IMR-90 (cell line): ENCODE measurements at regions not wholly inside any gene's neighbourhood (a gene's known extent, or its start where the extent isn't known, plus 50 kb on each side); places are given as distances from the start of the nearest gene placed in this dataset.
"Not testable (repeated sequence)": the region's sequence is repeated elsewhere in the genome, so short reads cannot be mapped to it uniquely, and the experiment has no call there.

ENCODE experiments used
- ATAC-seq: fragments of 200-7000 bp; cut with Tn5 transposase; 2 replicates; pipeline ENCODE4 v1.9.1; 2020; ENCODE audit warnings: low read depth, mild to moderate bottlenecking, moderate library complexity
- BruUV-seq: library from RNA; stranded (reverse); fragments of 400-500 nt; replicated peaks from 2 replicates; lab custom pipeline; 2021; lab: Mats Ljungman, UMichigan
- CTCF ChIA-PET: fragments of 300-600 bp; formaldehyde crosslinking; extraction: SDS; loops from one replicate; lab custom pipeline; 2021; ENCODE audit warnings: antibody characterized with exemption; lab: Yijun Ruan, JAX
- POLR2A ChIA-PET: fragments of 300-600 bp; sonication (Branson Sonifier 250); formaldehyde crosslinking; loops from one replicate; lab custom pipeline; 2022; ENCODE audit warnings: antibody characterized with exemption; ENCODE audit not compliant: unreplicated experiment; lab: Charles Lee
- DNase-seq: peaks from one replicate; pipeline ENCODE4 v3.0.0; 2013
- H2AFZ ChIP-seq: replicated peaks from 2 replicates; pipeline ENCODE3; 2013; ENCODE audit warnings: low read length, mild to moderate bottlenecking; ENCODE audit not compliant: poor library complexity
- H2AK5ac ChIP-seq: 2 replicates; pipeline ENCODE4 v1.6.1; 2013; ENCODE audit warnings: low read depth, low read length, inconsistent platforms
- H2AK9ac ChIP-seq: replicated peaks from 2 replicates; pipeline ENCODE3; 2013; ENCODE audit warnings: mild to moderate bottlenecking, low read depth, low read length, moderate library complexity; ENCODE audit not compliant: poor library complexity
- H2BK120ac ChIP-seq: 2 replicates; pipeline ENCODE4 v1.6.1; 2013; ENCODE audit warnings: low read depth, low read length, inconsistent platforms
- H2BK15ac ChIP-seq: 3 replicates; pipeline ENCODE4 v1.6.1; 2013; ENCODE audit warnings: low read depth, low read length, inconsistent platforms
- H2BK20ac ChIP-seq: 2 replicates; pipeline ENCODE4 v1.6.1; 2013; ENCODE audit warnings: low read depth, mild to moderate bottlenecking, inconsistent platforms, low read length, moderate library complexity
- H2BK5ac ChIP-seq: 2 replicates; pipeline ENCODE4 v1.6.1; 2013; ENCODE audit warnings: mild to moderate bottlenecking, low read depth, low read length, inconsistent platforms; ENCODE audit not compliant: poor library complexity, severe bottlenecking
- H3K14ac ChIP-seq: replicated peaks from 2 replicates; pipeline ENCODE4 v1.6.1; 2013; ENCODE audit warnings: low read depth, low read length, inconsistent platforms
- H3K18ac ChIP-seq: 2 replicates; pipeline ENCODE4 v1.6.1; 2013; ENCODE audit warnings: low read depth, low read length, control low read depth
- H3K23ac ChIP-seq: 2 replicates; pipeline ENCODE4 v1.6.1; 2013; ENCODE audit warnings: low read depth, low read length, inconsistent platforms
- H3K27ac ChIP-seq: 2 replicates; pipeline ENCODE4 v1.5.1; 2013; ENCODE audit warnings: mild to moderate bottlenecking, control low read depth, low read length; ENCODE audit not compliant: insufficient read depth
- H3K27me3 ChIP-seq: 2 replicates; pipeline ENCODE4 v1.6.1; 2013; ENCODE audit warnings: low read length; ENCODE audit not compliant: control insufficient read depth, insufficient read depth
- H3K36me3 ChIP-seq: 2 replicates; pipeline ENCODE4 v1.6.1; 2013; ENCODE audit warnings: low read length, mixed read lengths; ENCODE audit not compliant: control insufficient read depth, insufficient read depth
- H3K4ac ChIP-seq: 2 replicates; pipeline ENCODE4 v1.6.1; 2013; ENCODE audit warnings: low read depth, low read length, inconsistent platforms
- H3K4me1 ChIP-seq: 2 replicates; pipeline ENCODE4 v1.6.1; 2013; ENCODE audit warnings: low read length, mixed read lengths; ENCODE audit not compliant: control insufficient read depth, insufficient read depth
- H3K4me2 ChIP-seq: 2 replicates; pipeline ENCODE4 v1.6.1; 2013; ENCODE audit warnings: low read depth, mild to moderate bottlenecking, control low read depth, low read length, moderate library complexity
- H3K4me3 ChIP-seq: 2 replicates; pipeline ENCODE4 v1.5.1; 2013; ENCODE audit warnings: low read depth, mild to moderate bottlenecking, control low read depth, low read length, moderate library complexity; ENCODE audit not compliant: insufficient read depth
- H3K56ac ChIP-seq: 2 replicates; pipeline ENCODE4 v1.6.1; 2013; ENCODE audit warnings: low read length, inconsistent platforms; ENCODE audit not compliant: insufficient read depth; ENCODE audit errors: extremely low read depth
- H3K79me1 ChIP-seq, 2 experiments: 2 replicates each; pipeline ENCODE4 v1.6.1; 2013; ENCODE audit warnings: low read length in 2 of 2, inconsistent platforms in 1 of 2, low read depth in 1 of 2
- H3K9ac ChIP-seq: 2 replicates; pipeline ENCODE4 v1.6.1; 2013; ENCODE audit warnings: low read depth, low read length, control low read depth
- H3K9me1 ChIP-seq: 2 replicates; pipeline ENCODE4 v1.6.1; 2013; ENCODE audit warnings: low read length, inconsistent platforms; ENCODE audit not compliant: insufficient read depth
- H3K9me3 ChIP-seq: 2 replicates; pipeline ENCODE4 v1.6.1; 2013; ENCODE audit warnings: low read length; ENCODE audit not compliant: control insufficient read depth, insufficient read depth
- H4K20me1 ChIP-seq: 2 replicates; pipeline ENCODE4 v1.6.1; 2013; ENCODE audit warnings: low read length, inconsistent platforms; ENCODE audit not compliant: insufficient read depth
- H4K5ac ChIP-seq: 2 replicates; pipeline ENCODE4 v1.6.1; 2013; ENCODE audit warnings: mild to moderate bottlenecking, low read depth, low read length, control low read depth
- H4K8ac ChIP-seq, 2 experiments: 2 replicates each; pipeline ENCODE4 v1.6.1; 2013; ENCODE audit warnings: low read depth in 2 of 2, low read length in 2 of 2, control low read depth in 1 of 2, inconsistent platforms in 1 of 2
- H4K91ac ChIP-seq: 2 replicates; pipeline ENCODE4 v1.6.1; 2013; ENCODE audit warnings: low read depth, low read length, inconsistent platforms; ENCODE audit not compliant: insufficient read depth
- CTCF ChIP-seq: conservative IDR thresholded peaks from 2 replicates; pipeline ENCODE4 v1.5.1; 2012; ENCODE audit warnings: mild to moderate bottlenecking, low read depth, low read length, improper control_type of control experiment
- RAD21 ChIP-seq: IDR thresholded peaks from 2 replicates; pipeline ENCODE4 v1.6.1; 2012; ENCODE audit warnings: low read length, improper control_type of control experiment
- SMC3 ChIP-seq: fragments of 150-350 bp; IDR thresholded peaks from 2 replicates; pipeline ENCODE4 v1.6.1; 2016; ENCODE audit warnings: low read depth, mild to moderate bottlenecking, antibody characterized with exemption, low read length, moderate library complexity
- WGBS, 2 experiments: methylation state at CpG; one replicate each; pipeline versions ENCODE4 v1.1.5 to v1.1.7; 2013; ENCODE audit warnings: missing lambda C conversion rate in 2 of 2; ENCODE audit not compliant: insufficient read length in 1 of 2; ENCODE audit errors: extremely low coverage in 2 of 2; 5-methylcytosine and 5-hydroxymethylcytosine counted together
- dilution Hi-C: fragments of 300-500 bp; cut with HindIII; formaldehyde crosslinking; loops from one replicate; pipeline ENCODE4 v1.14.3; 2018; ENCODE audit warnings: low sequenced_read_pairs; ENCODE audit not compliant: unreplicated experiment
- in situ Hi-C: fragments of 300-500 bp; cut with MboI; formaldehyde crosslinking; loops from 3 replicates; pipeline ENCODE4 v1.14.3; 2019; ENCODE audit warnings: low sequenced_read_pairs, inconsistent platforms, mixed read lengths
- intact Hi-C: fragments of 100-400 bp; cut with micrococcal nuclease; formaldehyde crosslinking; loops from 2 replicates; pipeline ENCODE4 v1.10.0; 2022

GRCh38 chr4:104930745-104931736, 215.6 kb upstream of the TET2 start:
- H4K20me1 ChIP-seq, H3K23ac ChIP-seq, H3K14ac ChIP-seq, H3K4ac ChIP-seq, H2BK20ac ChIP-seq, H3K79me1 ChIP-seq, H3K18ac ChIP-seq, H3K4me3 ChIP-seq, H3K4me2 ChIP-seq, dilution Hi-C loops, H2AK9ac ChIP-seq, H3K56ac ChIP-seq, H4K8ac ChIP-seq, H2AK5ac ChIP-seq, H3K9me3 ChIP-seq, H3K4me1 ChIP-seq, BruUV-seq, H4K5ac ChIP-seq, H3K36me3 ChIP-seq, H4K91ac ChIP-seq, H3K9me1 ChIP-seq, H2BK5ac ChIP-seq, H3K9ac ChIP-seq, H2BK120ac ChIP-seq, H2BK15ac ChIP-seq, H3K27ac ChIP-seq, H3K27me3 ChIP-seq, H2AFZ ChIP-seq: not testable (repeated sequence)
- DNase-seq (peak; percentile 40), ATAC-seq (0 out of 2 replicates have a peak, but pooled peaks have one; percentile 21)
- TF ChIP-seq RAD21, result peak; percentile 60
- peak; percentile 48 for TF ChIP-seq CTCF
- TF ChIP-seq SMC3, result peak; percentile 44
- ChIA-PET POLR2A (interaction anchor here (0.6 kb wide), 1 partner anchor 1490 kb away, joined by 5 read pairs; no protein-coding TSS in a partner anchor), CTCF (interaction anchor here (0.7 kb wide), 1 partner anchor 542 kb away, joined by 4 read pairs; no protein-coding TSS in a partner anchor)
- WGBS, 2 experiments, result no CpG with 5 or more reads among the region's 5 CpGs
- intact Hi-C loops (loop anchor here (1.0 kb wide), 1 partner anchor 542 kb away; no protein-coding TSS in a partner anchor), in situ Hi-C loops (loop anchor here (10.0 kb wide), 1 partner anchor 544 kb away; the partner anchor contains the start of gene PPA2)
